ENCODE measurements at regions not wholly inside any gene's neighbourhood (a gene's known extent, or its start where the extent isn't known, plus 50 kb on each side); places are given as distances from the start of the nearest gene placed in this dataset.

- Histone ChIP-seq H3K27ac (no peak overlapping the region), H3K9me3 (replicated peaks in 1 of 3) (no peaks in the 10 kb centered on the region), H3K4me3 (no peak overlapping the region), H3K4me1 (replicated peaks in 1 of 2) (no peaks in the 10 kb centered on the region), H3K36me3 (replicated peaks in 1 of 2) (no peaks in the 10 kb centered on the region), H3K27me3 (no peaks in the 10 kb centered on the region)
- no peak for DNase-seq
- no peak for TF ChIP-seq POLR2A (IDR thresholded peaks at IDR 0.05)
- TF ChIP-seq CTCF (IDR thresholded peaks at IDR 0.05) = no peak
- intact Hi-C loops (cut with DNase I) = no loop called here
- 67 to 73% (median 70%) methylated on average over 3 of the region's 3 CpGs for WGBS, 4 donors
Observed at GRCh38 chr14:61972711-61973110, 210.5 kb downstream of the SNAPC1 start.

GRCh38 chr14:61973981-61974380, 211.8 kb downstream of the SNAPC1 start:
- Histone ChIP-seq H3K27me3 (no peaks in the 10 kb centered on the region), H3K36me3 (replicated peaks in 1 of 2) (no peaks in the 10 kb centered on the region), H3K9me3 (replicated peaks in 1 of 3) (no peaks in the 10 kb centered on the region), H3K27ac (no peak overlapping the region), H3K4me1 (replicated peaks in 1 of 2) (no peaks in the 10 kb centered on the region), H3K4me3 (no peak overlapping the region)
- intact Hi-C loops (cut with DNase I) = no loop called here
- TF ChIP-seq POLR2A (IDR thresholded peaks at IDR 0.05) (no peak), CTCF (IDR thresholded peaks at IDR 0.05) (no peak)
- WGBS, 4 donors = 80 to 89% (median 87%) methylated on average over 5 of the region's 5 CpGs
- no peak for DNase-seq

GRCh38 chr14:61977217-61977616, 215.0 kb downstream of the SNAPC1 start:
- H3K27ac ChIP-seq = no peak overlapping the region
- intact Hi-C loops (cut with DNase I) = no loop called here
- H3K36me3 ChIP-seq (replicated peaks in 1 of 2) = no peaks in the 10 kb centered on the region
- H3K9me3 ChIP-seq (replicated peaks in 1 of 3) = no peaks in the 10 kb centered on the region
- TF ChIP-seq POLR2A (IDR thresholded peaks at IDR 0.05) (no peak), CTCF (IDR thresholded peaks at IDR 0.05) (no peak)
- H3K4me1 ChIP-seq (replicated peaks in 1 of 2) = no peaks in the 10 kb centered on the region
- no peak for DNase-seq
- no peak overlapping the region for H3K4me3 ChIP-seq
- no peaks in the 10 kb centered on the region for H3K27me3 ChIP-seq

GRCh38 chr14:61988240-61988639, 226.0 kb downstream of the SNAPC1 start:
- WGBS, 4 donors = 75 to 85% (median 82%) methylated on average over 2 of the region's 2 CpGs
- DNase-seq = no peak
- Histone ChIP-seq H3K4me1 (replicated peaks in 1 of 2) (no peaks in the 10 kb centered on the region), H3K4me3 (no peak overlapping the region), H3K27me3 (no peaks in the 10 kb centered on the region), H3K9me3 (replicated peaks in 1 of 3) (no peaks in the 10 kb centered on the region), H3K27ac (no peak overlapping the region), H3K36me3 (replicated peaks in 1 of 2) (no peaks in the 10 kb centered on the region)
- intact Hi-C loops (cut with DNase I) = no loop called here
- TF ChIP-seq CTCF (IDR thresholded peaks at IDR 0.05) (no peak), POLR2A (IDR thresholded peaks at IDR 0.05) (no peak)

Measured in adrenal gland (tissue), 9 donors.